ENCODE measurements at regions not wholly inside any gene's neighbourhood (a gene's known extent, or its start where the extent isn't known, plus 50 kb on each side); places are given as distances from the start of the nearest gene placed in this dataset.

GRCh38 chr10:123517426-123517825, 148.7 kb upstream of the GPR26 start:
- POLR2A ChIA-PET: no interaction called here
- CTCF ChIA-PET: no interaction called here
- H3K27me3 ChIP-seq (ENCODE audit: control insufficient read depth, insufficient read depth, low read length): no peaks in the 10 kb centered on the region
- H3K4me3 ChIP-seq (ENCODE audit: low read depth, low read length): no peak overlapping the region
- H3K9me3 ChIP-seq (ENCODE audit: control insufficient read depth, insufficient read depth, low read length): peaks cover 80% of the 10 kb centered on the region
- DNase-seq (ENCODE audit: low read depth, low spot score): no peak
- H3K27ac ChIP-seq (ENCODE audit: low read depth, low read length): no peak overlapping the region
- no peak for TF ChIP-seq CTCF (IDR thresholded peaks at IDR 0.05; ENCODE audit: low read depth, low read length)

DNA sequence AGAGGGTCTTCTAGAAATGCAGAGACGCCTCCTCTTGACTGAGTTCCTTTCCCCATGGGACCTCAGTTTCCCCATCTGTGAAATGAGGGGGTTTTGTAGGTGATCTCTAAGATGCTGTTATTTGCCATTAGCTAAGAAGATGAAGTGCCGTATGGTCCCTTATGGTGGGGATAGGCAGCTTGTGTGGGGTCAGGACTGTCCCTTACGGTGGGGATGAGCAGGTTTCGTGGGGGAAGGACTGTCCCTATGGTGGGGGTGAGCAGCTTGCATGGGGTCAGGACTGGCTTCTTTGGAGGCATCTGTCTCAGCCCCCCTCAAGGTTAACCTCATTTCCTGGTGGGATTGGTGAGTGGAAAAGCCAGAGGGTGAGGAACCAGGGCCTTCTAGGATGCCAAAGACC, 148.3 kb upstream of the GPR26 start:
- Histone ChIP-seq H3K27ac (ENCODE audit: low read depth, low read length) (no peak overlapping the region), H3K4me3 (ENCODE audit: low read depth, low read length) (no peak overlapping the region), H3K27me3 (ENCODE audit: control insufficient read depth, insufficient read depth, low read length) (no peaks in the 10 kb centered on the region), H3K9me3 (ENCODE audit: control insufficient read depth, insufficient read depth, low read length) (peaks cover 78% of the 10 kb centered on the region)
- TF ChIP-seq CTCF (IDR thresholded peaks at IDR 0.05; ENCODE audit: low read depth, low read length): no peak
- ChIA-PET CTCF (no interaction called here), POLR2A (no interaction called here)
- no peak for DNase-seq (ENCODE audit: low read depth, low spot score)

- H3K4me3 ChIP-seq (ENCODE audit: low read depth, low read length): no peak overlapping the region
- ChIA-PET POLR2A (no interaction called here), CTCF (no interaction called here)
- H3K27me3 ChIP-seq (ENCODE audit: control insufficient read depth, insufficient read depth, low read length): no peaks in the 10 kb centered on the region
- TF ChIP-seq CTCF (IDR thresholded peaks at IDR 0.05; ENCODE audit: low read depth, low read length): no peak
- no peak for DNase-seq (ENCODE audit: low read depth, low spot score)
- H3K9me3 ChIP-seq (ENCODE audit: control insufficient read depth, insufficient read depth, low read length): peaks cover 72% of the 10 kb centered on the region
- no peak overlapping the region for H3K27ac ChIP-seq (ENCODE audit: low read depth, low read length)
These were observed 147.4 kb upstream of the GPR26 start for GRCh38 chr10:123518765-123519164.

DNA sequence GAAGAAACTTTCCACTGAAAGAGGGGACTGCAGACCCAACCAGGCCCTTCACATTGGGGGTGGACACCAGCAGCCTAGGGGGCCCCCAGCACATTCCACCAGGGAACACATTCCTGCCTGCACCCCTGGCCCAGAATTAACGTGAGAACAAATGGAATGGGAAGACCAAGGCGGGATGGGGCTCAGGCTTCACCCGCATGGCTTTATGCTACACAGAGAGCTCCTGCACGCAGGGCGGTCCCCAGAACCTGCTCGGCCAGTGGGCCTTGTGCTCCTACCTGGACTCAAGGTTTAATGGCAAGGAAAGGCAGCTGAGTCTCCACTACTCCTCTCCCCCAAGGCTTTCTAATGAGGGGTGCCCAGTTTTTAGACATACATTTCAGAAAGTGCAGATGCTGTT, 146.3 kb upstream of the GPR26 start:
- POLR2A ChIA-PET: no interaction called here

GRCh38 chr10:123521076-123521475, 145.1 kb upstream of the GPR26 start:
- ChIA-PET POLR2A (no interaction called here), CTCF (no interaction called here)
- DNase-seq (ENCODE audit: low read depth, low spot score): no peak
- H3K9me3 ChIP-seq (ENCODE audit: control insufficient read depth, insufficient read depth, low read length): peaks cover 51% of the 10 kb centered on the region
- TF ChIP-seq CTCF (IDR thresholded peaks at IDR 0.05; ENCODE audit: low read depth, low read length): no peak
- H3K27me3 ChIP-seq (ENCODE audit: control insufficient read depth, insufficient read depth, low read length): no peaks in the 10 kb centered on the region
- no peak overlapping the region for H3K4me3 ChIP-seq (ENCODE audit: low read depth, low read length)
- no peak overlapping the region for H3K27ac ChIP-seq (ENCODE audit: low read depth, low read length)

More for the DNA sequence above, 146.3 kb upstream of the GPR26 start:
- no peak overlapping the region for H3K4me3 ChIP-seq (ENCODE audit: low read depth, low read length)
- TF ChIP-seq CTCF (IDR thresholded peaks at IDR 0.05; ENCODE audit: low read depth, low read length): no peak
- H3K9me3 ChIP-seq (ENCODE audit: control insufficient read depth, insufficient read depth, low read length): peaks cover 64% of the 10 kb centered on the region
- H3K27ac ChIP-seq (ENCODE audit: low read depth, low read length): no peak overlapping the region
- CTCF ChIA-PET: no interaction called here
- H3K27me3 ChIP-seq (ENCODE audit: control insufficient read depth, insufficient read depth, low read length): no peaks in the 10 kb centered on the region
- no peak for DNase-seq (ENCODE audit: low read depth, low spot score)

All from AG04450 (cell line).